C1 segment of cervical spinal cord (tissue), 14 donors: ENCODE measurements at regions not wholly inside any gene's neighbourhood (a gene's known extent, or its start where the extent isn't known, plus 50 kb on each side); places are given as distances from the start of the nearest gene placed in this dataset.
A peak's percentile ranks its signal among the peaks of the same experiment; 100 is the strongest.

Experiments
- DNase-seq, 14 donors: peaks; one replicate each; lab custom pipeline; 2025; lab: John Stamatoyannopoulos, UW

GRCh38 chr3:459311-459670 lies 262.7 kb downstream of the CHL1 start:
- peak in 2 of 14 donors; percentile 1 to 87 for DNase-seq

GRCh38 chr3:461006-461405 lies 264.4 kb downstream of the CHL1 start:
- DNase-seq = no peak

- DNase-seq = no peak
Measured at GRCh38 chr3:462851-463250, 266.3 kb downstream of the CHL1 start.

GRCh38 chr3:463252-464192 lies 267.0 kb downstream of the CHL1 start:
- DNase-seq = no peak

GRCh38 chr3:464255-464654 lies 267.7 kb downstream of the CHL1 start:
- no peak for DNase-seq

GRCh38 chr3:468172-468571 lies 271.6 kb downstream of the CHL1 start:
- DNase-seq = no peak

- no peak for DNase-seq
Measured at GRCh38 chr3:473033-473800, 276.7 kb downstream of the CHL1 start.

GRCh38 chr3:474828-475227 lies 278.3 kb downstream of the CHL1 start:
- DNase-seq = no peak

- DNase-seq = no peak
Measured at GRCh38 chr3:480070-480469, 283.5 kb downstream of the CHL1 start.

GRCh38 chr3:481111-481510 lies 284.5 kb downstream of the CHL1 start:
- no peak for DNase-seq

- no peak for DNase-seq
Measured at GRCh38 chr3:481680-482079, 285.1 kb downstream of the CHL1 start.

- no peak for DNase-seq
Measured at GRCh38 chr3:482479-482878, 285.9 kb downstream of the CHL1 start.

- no peak for DNase-seq
Measured at GRCh38 chr3:484341-484740, 287.8 kb downstream of the CHL1 start.

- no peak for DNase-seq
Measured at GRCh38 chr3:487614-488013, 291.1 kb downstream of the CHL1 start.

- no peak for DNase-seq
Measured at GRCh38 chr3:492586-493316, 296.2 kb downstream of the CHL1 start.

- no peak for DNase-seq
Measured at GRCh38 chr3:494190-494589, 297.6 kb downstream of the CHL1 start.

- no peak for DNase-seq
Measured at GRCh38 chr3:498487-498886, 301.9 kb downstream of the CHL1 start.

- no peak for DNase-seq
Measured at GRCh38 chr3:499001-499761, 302.6 kb downstream of the CHL1 start.

- no peak for DNase-seq
Measured at GRCh38 chr3:502486-502885, 305.9 kb downstream of the CHL1 start.

- DNase-seq = no peak
Measured at GRCh38 chr3:513301-513700, 316.7 kb downstream of the CHL1 start.

GRCh38 chr3:514192-514591 lies 317.6 kb downstream of the CHL1 start:
- DNase-seq = no peak
